Renal pelvis (tissue), 1 donor: ENCODE measurements at regions not wholly inside any gene's neighbourhood (a gene's known extent, or its start where the extent isn't known, plus 50 kb on each side); places are given as distances from the start of the nearest gene placed in this dataset.
A peak's percentile ranks its signal among the peaks of the same experiment; 100 is the strongest.
"Not testable (repeated sequence)": the region's sequence is repeated elsewhere in the genome, so short reads cannot be mapped to it uniquely, and the experiment has no call there.

Experiments used
- DNase-seq: peaks from one replicate; pipeline ENCODE4 v3.0.0-alpha.2; 2013

GRCh38 chrX:137646472-137646871, 80.5 kb downstream of the ZIC3 start:
- no peak for DNase-seq

- no peak for DNase-seq
Measured at GRCh38 chrX:137651647-137652046, 85.7 kb downstream of the ZIC3 start.

DNA sequence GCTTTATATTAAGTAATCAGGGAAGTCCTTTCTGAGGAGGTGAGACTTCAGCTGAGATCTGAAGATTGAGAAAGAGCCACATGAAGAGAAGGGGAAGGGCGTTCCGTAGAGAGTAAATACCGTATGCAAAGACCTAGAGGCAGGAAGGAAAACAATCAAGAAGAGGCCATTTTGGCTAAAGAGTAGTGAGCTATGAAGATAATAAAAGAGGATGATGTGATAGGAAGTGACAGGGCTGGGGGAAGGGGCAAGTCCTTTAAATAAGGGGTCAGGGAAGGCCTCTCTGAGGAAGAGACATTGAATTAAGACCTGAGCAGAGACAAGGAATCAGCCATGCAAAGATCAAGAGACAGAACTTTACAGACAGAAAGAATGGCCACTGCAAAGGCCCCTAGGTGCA, 86.2 kb downstream of the ZIC3 start:
- no peak for DNase-seq

GRCh38 chrX:137654481-137654880, 88.6 kb downstream of the ZIC3 start:
- DNase-seq: no peak

GRCh38 chrX:137667776-137668175, 101.8 kb downstream of the ZIC3 start:
- no peak for DNase-seq

DNA sequence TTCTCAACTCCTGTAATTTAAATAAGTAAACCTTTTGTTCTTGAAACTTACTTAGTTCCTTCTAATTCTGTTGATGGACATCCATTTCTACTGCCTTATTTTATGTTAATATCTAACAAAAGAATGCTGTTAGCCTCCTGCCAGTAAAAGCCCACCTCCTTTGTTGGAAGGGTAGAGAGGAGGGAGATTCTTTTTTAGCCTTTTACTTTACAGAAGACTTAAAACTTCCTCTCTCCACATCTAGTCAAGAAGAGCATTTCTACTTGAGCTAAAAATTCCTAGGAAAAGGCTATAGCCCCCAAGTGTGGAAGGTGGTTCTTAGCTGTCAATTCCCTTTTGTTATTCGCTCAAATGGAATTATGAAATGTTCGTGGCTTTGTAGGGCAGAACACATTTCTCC, 118.7 kb downstream of the ZIC3 start:
- DNase-seq: no peak

- DNase-seq: no peak
Measured at GRCh38 chrX:137695417-137695816, 129.5 kb downstream of the ZIC3 start.

GRCh38 chrX:137707348-137707747, 141.4 kb downstream of the ZIC3 start:
- DNase-seq: no peak

- DNase-seq: no peak
Measured at GRCh38 chrX:137742846-137743245, 176.9 kb downstream of the ZIC3 start.

DNA sequence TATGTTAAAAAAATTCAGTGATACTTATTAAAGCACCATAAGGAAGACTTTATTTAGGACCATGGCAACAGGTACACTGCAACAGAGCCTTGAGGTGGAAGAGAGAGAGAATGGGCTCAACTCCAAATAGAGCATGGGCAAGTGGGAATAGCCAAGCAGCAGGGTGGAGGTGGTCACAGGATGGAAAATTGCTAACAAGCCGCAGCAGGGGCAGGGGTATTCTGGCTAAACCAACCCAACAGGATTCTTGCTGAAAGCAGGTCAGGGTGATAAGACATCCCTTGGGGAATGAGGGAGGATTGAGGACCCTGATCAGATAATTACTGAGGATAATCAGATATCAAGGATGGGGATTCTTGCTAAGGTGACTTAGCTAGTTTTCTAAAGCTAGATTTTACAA, 177.5 kb downstream of the ZIC3 start:
- DNase-seq: no peak

DNA sequence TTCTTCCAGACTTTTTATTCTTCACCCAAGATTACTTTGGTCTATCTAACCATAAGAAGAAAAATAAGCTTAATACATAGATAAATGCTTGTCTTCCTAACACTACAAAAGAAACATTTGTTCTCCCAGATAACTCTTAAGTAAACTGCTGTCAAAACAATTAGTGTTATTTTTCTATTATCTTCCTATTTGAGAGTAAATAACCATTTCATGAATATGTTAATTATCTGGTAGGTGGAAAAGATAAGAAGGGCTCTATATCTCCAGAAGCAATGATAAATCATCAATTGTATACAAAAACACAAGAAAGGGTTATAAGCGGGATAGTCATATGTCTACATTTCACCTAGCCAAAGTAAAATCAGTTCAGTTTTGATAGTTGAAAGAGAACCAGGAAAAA, 180.4 kb downstream of the ZIC3 start:
- DNase-seq: no peak

- no peak for DNase-seq
Measured at GRCh38 chrX:137747244-137748043, 181.5 kb downstream of the ZIC3 start.

DNA sequence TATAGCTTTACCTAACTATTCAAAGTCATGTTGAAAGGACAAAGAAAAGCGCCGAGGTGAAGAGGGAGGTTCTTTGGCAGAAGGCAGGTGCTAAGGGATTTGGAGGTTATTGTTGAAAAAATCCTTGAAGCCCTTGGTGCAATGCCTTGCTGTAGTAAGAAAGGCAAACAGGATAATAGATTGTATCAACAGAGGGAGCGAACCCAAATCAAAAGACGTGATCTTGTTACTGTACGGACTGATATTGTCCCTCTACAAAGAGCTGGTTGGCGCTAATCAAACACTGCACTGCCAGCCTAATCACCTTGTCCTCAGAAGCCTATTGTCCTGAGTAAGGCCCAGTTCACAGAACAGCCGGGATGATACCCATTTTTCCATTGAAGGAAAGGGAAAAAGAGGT, 182.9 kb downstream of the ZIC3 start:
- no peak for DNase-seq

DNA sequence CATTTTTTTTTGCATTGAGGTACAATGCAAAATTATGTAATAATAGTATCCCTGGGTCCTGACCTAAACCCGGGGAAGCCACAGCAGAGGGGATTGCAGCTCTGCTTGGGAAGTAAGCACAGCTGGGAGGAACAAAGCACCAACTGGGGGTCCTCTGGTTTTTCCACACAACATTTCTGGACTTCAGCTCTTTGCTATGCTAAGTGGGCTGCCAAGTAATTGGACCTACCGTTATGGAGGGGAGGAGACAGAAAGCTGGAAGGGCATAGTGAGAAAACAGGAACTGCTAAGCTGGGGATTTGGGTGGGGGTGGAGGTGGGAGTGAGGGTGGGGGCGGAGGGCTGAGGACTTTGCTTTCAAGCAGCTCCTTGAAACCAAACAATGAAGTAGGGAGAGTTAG, 183.3 kb downstream of the ZIC3 start:
- no peak for DNase-seq

- DNase-seq: no peak
Measured at GRCh38 chrX:137771537-137771936, 205.6 kb downstream of the ZIC3 start.

GRCh38 chrX:137792214-137792613, 226.3 kb downstream of the ZIC3 start:
- DNase-seq: no peak

DNA sequence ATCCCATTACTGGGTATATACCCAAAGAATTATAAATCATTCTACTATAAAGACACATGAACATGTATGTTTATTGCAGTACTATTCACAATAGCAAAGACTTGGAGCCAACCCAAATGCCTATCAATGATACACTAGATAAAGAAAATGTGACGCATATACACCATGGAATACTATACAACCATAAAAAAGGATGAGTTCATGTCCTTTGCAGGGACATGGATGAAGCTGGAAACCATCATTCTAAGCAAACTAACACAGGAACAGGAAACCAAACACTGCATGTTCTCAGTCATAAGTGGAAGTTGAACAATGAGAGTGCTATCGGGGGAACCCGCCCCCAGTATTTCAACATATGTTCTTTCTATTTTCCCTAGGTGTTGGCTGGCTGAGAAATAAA, 232.0 kb downstream of the ZIC3 start:
- not testable (repeated sequence) for DNase-seq

- no peak for DNase-seq
Measured at GRCh38 chrX:137823257-137823656, 257.3 kb downstream of the ZIC3 start.

DNA sequence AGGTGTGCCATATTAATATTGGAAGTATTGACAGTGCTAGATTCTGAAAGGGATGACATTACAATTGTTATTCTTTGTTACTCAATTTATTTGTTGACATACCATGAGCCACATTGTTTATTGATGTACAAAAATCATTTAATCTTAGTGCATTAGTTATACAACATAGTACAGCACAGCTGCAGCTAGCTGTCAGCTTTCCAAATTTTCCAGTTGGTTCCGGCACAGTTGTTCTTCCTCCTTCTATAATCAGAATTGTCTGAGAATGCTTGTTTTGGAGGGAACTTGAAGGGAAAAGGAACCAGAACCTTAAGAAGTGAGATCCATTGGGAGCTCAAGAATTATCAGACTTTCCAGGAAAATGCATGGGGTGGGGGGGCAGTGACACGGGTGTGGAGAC, 281.4 kb downstream of the ZIC3 start:
- DNase-seq: no peak

- DNase-seq: peak; percentile 5
Measured at GRCh38 chrX:137848266-137848905, 282.5 kb downstream of the ZIC3 start.

GRCh38 chrX:137852502-137852901, 286.6 kb downstream of the ZIC3 start:
- no peak for DNase-seq

DNA sequence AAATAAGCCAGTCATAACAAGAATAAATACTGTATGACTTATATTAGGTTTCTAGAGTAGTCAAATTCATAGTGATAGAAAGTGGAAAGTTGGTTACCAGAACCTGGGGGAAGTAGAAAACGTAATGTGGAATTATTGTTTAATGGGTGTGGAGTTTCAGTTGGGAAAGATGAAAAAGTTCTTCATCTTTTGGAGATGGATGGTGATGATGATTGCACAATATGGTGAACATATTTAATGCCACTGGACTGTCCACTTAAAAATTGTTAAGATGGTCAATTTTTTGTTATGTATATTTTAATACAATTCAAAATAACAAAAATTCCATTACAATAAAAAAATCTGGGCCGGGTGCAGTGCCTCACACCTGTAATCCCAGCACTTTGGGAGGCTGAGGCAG, 289.6 kb downstream of the ZIC3 start:
- DNase-seq: no peak

GRCh38 chrX:137858106-137858505, 292.2 kb downstream of the ZIC3 start:
- DNase-seq: no peak

- no peak for DNase-seq
Measured at GRCh38 chrX:137878401-137878800, 312.5 kb downstream of the ZIC3 start.
